Stomach (tissue), 8 donors: ENCODE measurements at regions not wholly inside any gene's neighbourhood (a gene's known extent, or its start where the extent isn't known, plus 50 kb on each side); places are given as distances from the start of the nearest gene placed in this dataset.

ENCODE experiments used
- DNase-seq, 2 donors: peaks; one replicate each; pipeline versions ENCODE4 v3.0.0 to v3.0.0-alpha.2; 2013 to 2019
- H3K27ac ChIP-seq, 5 donors: fragments of 200-600 bp in 4 of 5; sonication (generic) in 4 of 5; one replicate each; pipeline ENCODE4 v1.5.1; 2013 to 2019; ENCODE audit warnings: mild to moderate bottlenecking in 1 of 5, moderate library complexity in 1 of 5
- H3K27me3 ChIP-seq, 3 donors: fragments of 200-600 bp; sonication (generic); one replicate each; pipeline ENCODE4 v1.5.1; 2017 to 2019; ENCODE audit warnings: mixed run types in 1 of 3
- H3K36me3 ChIP-seq, 4 donors: fragments of 200-600 bp; sonication (generic); 1 replicate in 3 of 4; 2 replicates in 1 of 4; pipeline ENCODE4 v1.5.1; 2016 to 2019
- H3K4me1 ChIP-seq, 4 donors: fragments of 200-600 bp; sonication (generic); one replicate each; pipeline ENCODE4 v1.5.1; 2016 to 2019
- H3K4me3 ChIP-seq, 4 donors: fragments of 200-600 bp; sonication (generic) in 3 of 4; one replicate each; pipeline ENCODE4 v1.5.1; 2016 to 2019; ENCODE audit warnings: mild to moderate bottlenecking in 1 of 4
- H3K9me3 ChIP-seq, 4 donors: fragments of 200-600 bp; sonication (generic); one replicate each; pipeline ENCODE4 v1.5.1; 2016 to 2019
- EP300 ChIP-seq: sonication (generic); formaldehyde crosslinking; IDR thresholded peaks from one replicate; pipeline ENCODE4 v1.6.1; 2017; ENCODE audit warnings: antibody characterized with exemption
- POLR2A ChIP-seq, 4 donors: fragments of 450-650 bp; IDR thresholded peaks; one replicate each; pipeline ENCODE4 v1.6.1; 2016; ENCODE audit warnings: antibody characterized with exemption in 4 of 4, control low read depth in 2 of 4, mild to moderate bottlenecking in 1 of 4, moderate library complexity in 1 of 4
- POLR2AphosphoS5 ChIP-seq, 3 donors: sonication (generic); formaldehyde crosslinking; IDR thresholded peaks; one replicate each; pipeline ENCODE4 v1.6.1; 2016; ENCODE audit warnings: antibody characterized with exemption in 3 of 3
- WGBS, 5 donors: extraction: QIAGEN DNeasy Blood & Tissue Kit in 3 of 5; methylation state at CpG; one replicate each; pipeline versions ENCODE4 v1.1.5 to v1.1.7; 2013 to 2018; 5-methylcytosine and 5-hydroxymethylcytosine counted together
- intact Hi-C: fragments of 100-400 bp; cut with DNase I; formaldehyde crosslinking; loops from one replicate; pipeline ENCODE4 v1.15.1; 2023; ENCODE audit warnings: low total_unique reads
- TF ChIP-seq, protein P1 (sequence below), 7 experiments: fragments of 450-650 bp in 4 of 7; fragments of 200-600 bp in 3 of 7; sonication (generic) in 3 of 7; IDR thresholded peaks; one replicate each; pipeline ENCODE4 v1.5.1; 2016 to 2019; ENCODE audit warnings: antibody characterized with exemption in 7 of 7, control low read depth in 2 of 7, mild to moderate bottlenecking in 1 of 7
- donor health status: healthy with polysubstance abuse.
- donor health status: Bipolar disorder and iron deficiency.
- donor health status: healthy.

DNA sequence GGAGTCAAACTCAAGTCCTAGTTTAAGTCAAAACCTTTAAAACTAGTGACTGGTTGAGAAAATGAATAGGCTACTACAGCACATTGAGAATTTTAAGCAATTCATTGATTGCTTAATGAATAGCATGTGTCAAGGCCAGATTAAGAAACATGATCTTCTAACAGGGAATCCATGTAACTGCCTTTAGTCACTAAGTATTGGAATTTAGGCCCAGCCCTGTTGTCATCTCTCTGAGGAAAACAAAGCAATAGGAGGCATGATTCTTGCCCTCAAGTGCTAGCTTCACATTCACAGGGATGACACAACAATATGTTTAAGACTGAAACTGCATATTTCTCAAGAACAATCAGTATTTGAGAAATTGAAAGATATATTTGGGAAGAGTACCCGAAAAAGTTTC lies 70.0 kb upstream of the PTGS2 start:
- H3K27me3 ChIP-seq, result no peaks in the 10 kb centered on the region
- no peak overlapping the region for H3K27ac ChIP-seq
- no peaks in the 10 kb centered on the region for H3K36me3 ChIP-seq
- WGBS, 5 donors, result 81 to 90% (median 83%) methylated on average over 1 of the region's 1 CpG
- H3K9me3 ChIP-seq, result peaks cover 0 to 12% (median 7%) of the 10 kb centered on the region in 4 donors
- H3K4me3 ChIP-seq, result no peak overlapping the region
- H3K4me1 ChIP-seq, result no peaks in the 10 kb centered on the region
- no peak for DNase-seq
- intact Hi-C loops, result no loop called here
- TF ChIP-seq POLR2A (IDR thresholded peaks at IDR 0.05) (no peak), POLR2AphosphoS5 (IDR thresholded peaks at IDR 0.05) (no peak), EP300 (no peak)
- TF ChIP-seq, protein P1, sequence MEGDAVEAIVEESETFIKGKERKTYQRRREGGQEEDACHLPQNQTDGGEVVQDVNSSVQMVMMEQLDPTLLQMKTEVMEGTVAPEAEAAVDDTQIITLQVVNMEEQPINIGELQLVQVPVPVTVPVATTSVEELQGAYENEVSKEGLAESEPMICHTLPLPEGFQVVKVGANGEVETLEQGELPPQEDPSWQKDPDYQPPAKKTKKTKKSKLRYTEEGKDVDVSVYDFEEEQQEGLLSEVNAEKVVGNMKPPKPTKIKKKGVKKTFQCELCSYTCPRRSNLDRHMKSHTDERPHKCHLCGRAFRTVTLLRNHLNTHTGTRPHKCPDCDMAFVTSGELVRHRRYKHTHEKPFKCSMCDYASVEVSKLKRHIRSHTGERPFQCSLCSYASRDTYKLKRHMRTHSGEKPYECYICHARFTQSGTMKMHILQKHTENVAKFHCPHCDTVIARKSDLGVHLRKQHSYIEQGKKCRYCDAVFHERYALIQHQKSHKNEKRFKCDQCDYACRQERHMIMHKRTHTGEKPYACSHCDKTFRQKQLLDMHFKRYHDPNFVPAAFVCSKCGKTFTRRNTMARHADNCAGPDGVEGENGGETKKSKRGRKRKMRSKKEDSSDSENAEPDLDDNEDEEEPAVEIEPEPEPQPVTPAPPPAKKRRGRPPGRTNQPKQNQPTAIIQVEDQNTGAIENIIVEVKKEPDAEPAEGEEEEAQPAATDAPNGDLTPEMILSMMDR (IDR thresholded peaks at IDR 0.05), result no peak

DNA sequence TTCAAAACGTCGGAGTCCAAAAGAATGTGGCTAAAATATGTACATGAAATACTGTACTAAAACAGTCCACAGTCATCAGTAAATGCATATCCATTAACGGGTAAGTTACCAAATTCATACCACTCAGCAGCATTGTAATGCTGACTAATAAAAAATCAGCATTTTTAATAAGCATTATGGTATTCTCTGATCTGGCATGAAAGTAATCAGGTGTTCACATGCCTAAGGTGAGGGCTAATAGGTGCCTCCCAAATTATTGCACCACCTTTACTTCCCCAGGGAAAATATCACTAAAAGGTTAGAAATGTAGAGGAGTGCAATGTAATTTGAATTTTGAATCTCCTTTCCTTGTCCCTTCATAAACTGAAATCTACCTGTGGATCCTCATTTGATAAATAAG lies 69.6 kb upstream of the PTGS2 start:
- no peak overlapping the region for H3K27ac ChIP-seq
- intact Hi-C loops, result no loop called here
- no peaks in the 10 kb centered on the region for H3K27me3 ChIP-seq
- no peak for DNase-seq
- no peak for TF ChIP-seq EP300
- TF ChIP-seq, protein P1 (IDR thresholded peaks at IDR 0.05), result no peak
- H3K9me3 ChIP-seq, result peaks cover 0 to 12% (median 7%) of the 10 kb centered on the region in 4 donors
- no peak overlapping the region for H3K4me3 ChIP-seq
- 62 to 82% (median 81%) methylated on average over 3 of the region's 3 CpGs for WGBS, 5 donors
- no peaks in the 10 kb centered on the region for H3K4me1 ChIP-seq
- H3K36me3 ChIP-seq, result no peaks in the 10 kb centered on the region

DNA sequence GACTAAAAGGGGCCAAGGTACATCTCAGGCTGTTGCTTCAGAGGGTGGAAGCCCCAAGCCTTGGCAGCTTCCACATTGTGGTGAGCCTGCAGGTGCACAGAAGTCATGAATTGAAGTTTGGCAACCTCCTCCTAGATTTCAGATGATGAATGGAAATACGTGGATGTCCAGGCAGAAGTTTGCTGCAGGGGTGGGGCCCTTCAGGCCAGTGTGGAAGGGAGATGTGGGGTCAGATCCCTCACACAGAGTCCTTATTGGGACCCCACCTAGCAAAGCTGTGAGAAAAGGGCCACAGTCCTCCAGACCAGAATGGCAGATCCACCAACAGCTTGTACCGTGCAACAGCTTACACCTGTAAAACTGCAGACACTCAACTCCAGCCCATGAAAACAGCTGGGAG lies 67.4 kb upstream of the PTGS2 start:
- H3K4me3 ChIP-seq, result no peak overlapping the region
- intact Hi-C loops, result no loop called here
- no peak for DNase-seq
- H3K36me3 ChIP-seq, result no peaks in the 10 kb centered on the region
- TF ChIP-seq, protein P1 (IDR thresholded peaks at IDR 0.05), result no peak
- no peak for TF ChIP-seq EP300
- TF ChIP-seq POLR2A (IDR thresholded peaks at IDR 0.05), result no peak
- TF ChIP-seq POLR2AphosphoS5 (IDR thresholded peaks at IDR 0.05), result no peak
- H3K27ac ChIP-seq, result no peak overlapping the region
- WGBS, 5 donors, result 92 to 100% (median 94%) methylated on average over 2 of the region's 2 CpGs
- no peaks in the 10 kb centered on the region for H3K27me3 ChIP-seq
- peaks cover 0 to 12% (median 7%) of the 10 kb centered on the region in 4 donors for H3K9me3 ChIP-seq
- no peaks in the 10 kb centered on the region for H3K4me1 ChIP-seq

DNA sequence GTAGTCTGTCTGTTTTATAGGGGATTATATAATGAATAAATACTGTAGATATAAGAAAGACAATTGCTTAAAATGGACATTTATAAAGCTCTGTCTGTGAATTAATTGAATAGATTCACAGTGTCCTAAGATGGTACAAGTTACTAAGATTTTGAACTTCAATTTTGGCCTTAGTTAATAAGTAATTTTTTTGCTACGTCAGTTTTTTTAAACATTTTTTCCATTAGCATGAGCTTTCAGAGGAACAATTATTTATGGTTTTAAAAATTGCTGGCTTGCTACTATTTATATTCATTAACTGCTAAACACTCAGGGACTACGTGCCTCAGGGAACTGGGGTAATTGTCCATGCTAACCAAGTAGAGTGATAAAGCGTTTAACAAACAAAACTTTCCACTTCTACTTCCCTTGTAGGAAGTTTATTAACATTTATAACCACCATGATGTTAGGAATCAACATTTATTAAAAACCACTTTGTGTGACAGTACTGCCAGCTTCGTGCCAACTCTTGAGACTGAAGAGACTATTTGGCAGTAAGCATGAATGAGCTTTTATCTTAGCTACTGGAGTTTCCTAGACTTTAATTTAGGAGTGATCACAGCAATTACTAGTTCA lies 65.4 kb upstream of the PTGS2 start:
- H3K27ac ChIP-seq, result no peak overlapping the region
- no peaks in the 10 kb centered on the region for H3K27me3 ChIP-seq
- DNase-seq, result peak in 1 of 2 donors; percentile 38
- TF ChIP-seq POLR2AphosphoS5 (IDR thresholded peaks at IDR 0.05), result no peak
- no peak for TF ChIP-seq POLR2A (IDR thresholded peaks at IDR 0.05)
- TF ChIP-seq, protein P1 (IDR thresholded peaks at IDR 0.05), result no peak
- no peak for TF ChIP-seq EP300
- H3K9me3 ChIP-seq, result peaks cover 0 to 12% (median 7%) of the 10 kb centered on the region in 4 donors
- intact Hi-C loops, result no loop called here
- H3K4me1 ChIP-seq, result no peaks in the 10 kb centered on the region
- no peaks in the 10 kb centered on the region for H3K36me3 ChIP-seq
- H3K4me3 ChIP-seq, result no peak overlapping the region
- 33 to 68% (median 48%) methylated on average over 4 of the region's 4 CpGs for WGBS, 5 donors
